Mucosa of stomach (tissue), 1 donor: ENCODE measurements at regions not wholly inside any gene's neighbourhood (a gene's known extent, or its start where the extent isn't known, plus 50 kb on each side); places are given as distances from the start of the nearest gene placed in this dataset.

ENCODE experiments used
- H3K27me3 ChIP-seq: one replicate; pipeline ENCODE4 v1.7.0; 2013; ENCODE audit warnings: mild to moderate bottlenecking, low read length; ENCODE audit not compliant: control insufficient read depth, insufficient read depth
- H3K36me3 ChIP-seq: one replicate; pipeline ENCODE4 v1.7.0; 2013; ENCODE audit warnings: low read length; ENCODE audit not compliant: control insufficient read depth, insufficient read depth
- H3K4me1 ChIP-seq: one replicate; pipeline ENCODE4 v1.7.0; 2013; ENCODE audit warnings: mild to moderate bottlenecking, low read length; ENCODE audit not compliant: control insufficient read depth, insufficient read depth
- H3K4me3 ChIP-seq: one replicate; pipeline ENCODE4 v1.7.0; 2013; ENCODE audit warnings: low read length
- H3K9ac ChIP-seq: one replicate; pipeline ENCODE4 v1.7.0; 2013; ENCODE audit warnings: mild to moderate bottlenecking, low read length, moderate library complexity
- H3K9me3 ChIP-seq: one replicate; pipeline ENCODE4 v1.7.0; 2013; ENCODE audit warnings: mild to moderate bottlenecking, low read length, moderate library complexity; ENCODE audit not compliant: control insufficient read depth
- donor health status: Pancreatic carcinoma.

DNA sequence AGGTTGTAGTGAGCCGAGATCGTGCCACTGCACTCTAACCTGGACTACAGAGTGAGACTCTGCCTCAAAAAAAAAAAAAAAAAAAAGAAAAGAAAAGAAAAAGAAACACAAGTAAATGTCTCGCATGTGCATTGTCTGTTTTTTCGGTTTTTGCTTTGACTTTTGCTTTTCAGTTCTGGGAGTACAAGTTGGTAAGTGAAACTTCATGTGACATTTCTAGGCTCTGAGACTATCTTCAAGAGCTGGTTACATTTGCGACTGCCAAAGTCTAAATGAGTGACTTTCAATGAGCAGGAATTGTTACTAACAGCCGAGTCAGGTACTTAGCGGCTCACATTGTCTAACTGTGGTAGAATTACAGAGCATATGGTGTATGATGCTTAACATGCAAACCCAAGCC is 107.0 kb upstream of the CELF2 start:
- Histone ChIP-seq H3K27me3 (no peaks in the 10 kb centered on the region), H3K9ac (no peak overlapping the region), H3K9me3 (no peaks in the 10 kb centered on the region), H3K36me3 (no peaks in the 10 kb centered on the region), H3K4me3 (no peak overlapping the region), H3K4me1 (no peaks in the 10 kb centered on the region)

DNA sequence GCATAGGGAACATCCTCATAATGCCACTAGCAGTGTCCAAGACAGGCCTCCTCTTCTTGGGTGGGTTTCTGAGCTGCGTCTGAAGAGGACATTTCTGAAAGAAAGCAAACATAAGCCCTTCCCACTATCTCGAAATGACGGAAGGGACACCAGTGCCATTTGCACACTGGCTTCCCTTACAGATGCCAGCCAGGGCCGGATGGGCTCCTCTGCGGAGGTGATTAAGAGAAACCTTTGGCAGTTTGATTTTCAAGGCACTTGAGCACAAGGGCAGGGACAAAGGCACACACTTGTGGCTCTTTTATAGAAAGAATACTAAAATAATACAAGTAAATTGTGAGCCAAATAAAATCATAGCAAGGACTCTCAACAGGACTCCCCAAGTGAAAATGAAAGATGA is 106.6 kb upstream of the CELF2 start:
- Histone ChIP-seq H3K9me3 (no peaks in the 10 kb centered on the region), H3K9ac (no peak overlapping the region), H3K27me3 (no peaks in the 10 kb centered on the region), H3K36me3 (no peaks in the 10 kb centered on the region), H3K4me3 (no peak overlapping the region), H3K4me1 (no peaks in the 10 kb centered on the region)

DNA sequence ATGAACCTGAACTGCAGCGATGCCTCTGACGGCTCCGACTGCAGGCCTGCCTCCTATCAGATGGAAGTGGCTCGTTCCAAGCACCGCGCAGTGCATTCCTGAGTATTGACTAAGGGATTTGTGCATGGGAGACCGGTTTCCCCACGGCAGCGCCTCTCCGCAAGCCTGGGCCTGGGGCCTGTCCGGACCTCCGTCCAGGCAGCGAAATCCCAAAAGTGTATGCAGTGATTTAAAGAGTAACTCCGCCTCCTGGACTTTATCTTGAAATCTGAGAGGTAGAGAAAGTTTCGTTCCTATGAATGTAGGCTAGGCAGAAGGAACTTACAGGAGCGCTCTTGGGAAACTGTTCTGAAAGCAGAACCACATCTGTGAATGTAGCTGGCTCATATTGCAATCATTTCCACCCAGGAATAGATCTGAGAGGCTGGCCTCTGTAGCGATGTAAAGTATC is 106.2 kb upstream of the CELF2 start:
- H3K9me3 ChIP-seq = no peaks in the 10 kb centered on the region
- no peaks in the 10 kb centered on the region for H3K36me3 ChIP-seq
- H3K9ac ChIP-seq = no peak overlapping the region
- no peaks in the 10 kb centered on the region for H3K4me1 ChIP-seq
- H3K27me3 ChIP-seq = no peaks in the 10 kb centered on the region
- no peak overlapping the region for H3K4me3 ChIP-seq

DNA sequence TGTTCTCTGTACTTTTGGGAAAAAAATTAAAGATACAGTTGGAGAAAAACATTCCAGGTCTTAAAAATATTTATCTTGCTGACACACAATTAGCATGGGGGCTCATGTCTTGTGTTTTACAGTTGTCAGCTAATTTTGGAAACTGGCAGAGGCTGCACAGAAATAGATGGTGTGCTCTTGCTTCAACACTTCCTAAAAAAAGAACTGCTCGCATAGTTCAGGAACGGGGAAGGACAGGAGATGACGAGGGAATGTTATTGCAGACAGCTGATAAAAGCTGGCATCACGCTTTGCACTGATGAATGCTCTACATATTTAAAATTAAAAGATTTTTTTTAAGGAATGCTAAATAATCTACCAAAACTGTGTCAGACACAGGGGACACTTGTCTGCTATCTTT is 103.5 kb upstream of the CELF2 start:
- Histone ChIP-seq H3K9me3 (no peaks in the 10 kb centered on the region), H3K4me1 (no peaks in the 10 kb centered on the region), H3K36me3 (no peaks in the 10 kb centered on the region), H3K27me3 (no peaks in the 10 kb centered on the region), H3K9ac (no peak overlapping the region), H3K4me3 (no peak overlapping the region)

DNA sequence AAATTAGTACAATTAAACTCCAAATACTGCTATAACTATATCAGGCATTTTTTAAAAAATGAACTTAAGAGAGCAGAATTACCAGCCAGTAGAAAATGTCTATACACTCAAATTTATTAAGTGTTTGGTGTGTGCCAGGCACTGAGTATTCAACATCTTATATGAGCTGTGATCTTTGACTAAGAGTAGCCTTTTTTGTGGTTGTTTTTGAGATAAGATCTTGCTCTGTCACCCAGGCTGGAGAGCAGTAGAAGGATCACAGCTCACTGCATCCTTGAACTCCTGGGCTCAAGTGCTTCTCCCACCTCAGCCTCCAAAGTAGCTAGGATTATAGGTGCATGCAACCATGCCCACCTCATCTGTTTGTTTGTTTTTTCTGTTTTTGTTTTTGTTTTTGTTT is 102.5 kb upstream of the CELF2 start:
- Histone ChIP-seq H3K36me3 (no peaks in the 10 kb centered on the region), H3K4me1 (no peaks in the 10 kb centered on the region), H3K4me3 (no peak overlapping the region), H3K27me3 (no peaks in the 10 kb centered on the region), H3K9me3 (no peaks in the 10 kb centered on the region), H3K9ac (no peak overlapping the region)

DNA sequence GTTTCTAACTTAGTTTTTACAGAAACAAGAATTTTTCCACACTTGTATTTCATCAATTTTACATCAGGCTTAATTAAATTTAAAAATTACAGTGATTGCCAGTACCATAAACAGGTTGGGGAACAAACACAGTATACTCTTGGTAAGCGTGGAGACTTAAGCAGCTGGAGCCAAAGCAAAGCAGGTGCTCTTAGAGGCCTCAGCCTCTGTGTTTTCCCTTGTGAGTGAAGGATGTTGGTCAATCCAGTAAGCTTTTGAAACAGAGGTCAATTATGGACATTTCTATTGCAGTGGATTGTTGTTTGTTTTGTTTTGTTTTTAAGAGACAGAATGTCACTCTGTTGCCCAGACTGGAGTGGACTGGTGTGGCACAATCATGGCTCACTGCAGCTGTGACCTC is 100.6 kb upstream of the CELF2 start:
- H3K9ac ChIP-seq = no peak overlapping the region
- no peaks in the 10 kb centered on the region for H3K27me3 ChIP-seq
- H3K4me3 ChIP-seq = no peak overlapping the region
- H3K36me3 ChIP-seq = no peaks in the 10 kb centered on the region
- H3K4me1 ChIP-seq = no peaks in the 10 kb centered on the region
- H3K9me3 ChIP-seq = no peaks in the 10 kb centered on the region

DNA sequence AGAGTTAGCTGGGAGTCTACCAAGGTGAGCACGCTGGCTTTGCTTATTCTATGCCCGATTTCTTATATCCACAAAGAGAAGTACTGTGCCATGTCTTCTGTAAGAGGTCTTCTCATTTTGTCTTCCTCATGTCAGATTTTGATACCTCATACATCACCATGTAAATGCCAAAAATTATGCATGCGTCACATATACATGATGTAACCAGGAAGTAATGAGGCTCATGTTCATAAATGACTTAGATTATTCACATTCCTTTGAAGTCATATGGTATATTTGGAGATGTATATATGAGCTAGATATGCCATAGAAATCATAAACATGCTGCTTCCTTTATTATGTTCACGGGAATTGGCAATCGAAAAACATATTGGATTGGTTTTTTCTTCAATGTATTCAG is 97.7 kb upstream of the CELF2 start:
- Histone ChIP-seq H3K4me3 (no peak overlapping the region), H3K4me1 (no peaks in the 10 kb centered on the region), H3K36me3 (no peaks in the 10 kb centered on the region)

DNA sequence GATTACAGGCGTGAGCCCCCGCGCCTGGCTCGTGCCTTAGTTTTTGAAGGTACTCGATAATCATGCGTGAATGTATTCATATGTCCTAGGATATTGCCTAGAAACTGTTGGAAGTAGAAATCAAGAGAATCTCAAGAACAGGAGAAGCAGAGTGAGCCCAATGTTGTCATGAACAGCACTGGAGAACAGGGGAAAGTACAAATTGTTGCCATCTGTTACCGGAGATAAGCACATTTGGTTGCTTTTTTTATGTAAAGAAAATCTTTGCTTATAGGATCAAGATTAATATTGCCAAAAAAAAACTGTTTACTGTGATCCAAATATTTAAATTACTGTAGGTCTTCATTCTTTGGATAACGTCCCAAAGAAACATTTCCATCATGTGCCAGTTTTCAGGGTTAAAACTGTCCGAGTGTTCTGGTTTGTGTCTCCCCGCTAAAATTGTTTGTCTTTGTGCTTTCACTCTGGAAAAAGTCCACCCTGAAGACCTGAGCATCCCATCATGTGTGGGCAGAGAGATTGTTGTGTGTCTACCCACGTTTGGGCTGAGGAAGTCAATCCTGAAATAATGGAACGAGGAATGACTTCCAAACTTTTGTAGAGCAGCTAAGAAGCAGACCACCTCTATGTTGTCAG is 95.7 kb upstream of the CELF2 start:
- H3K9ac ChIP-seq = no peak overlapping the region

More for the DNA sequence above, 97.7 kb upstream of the CELF2 start:
- Histone ChIP-seq H3K9me3 (no peaks in the 10 kb centered on the region), H3K27me3 (no peaks in the 10 kb centered on the region), H3K9ac (no peak overlapping the region)

DNA sequence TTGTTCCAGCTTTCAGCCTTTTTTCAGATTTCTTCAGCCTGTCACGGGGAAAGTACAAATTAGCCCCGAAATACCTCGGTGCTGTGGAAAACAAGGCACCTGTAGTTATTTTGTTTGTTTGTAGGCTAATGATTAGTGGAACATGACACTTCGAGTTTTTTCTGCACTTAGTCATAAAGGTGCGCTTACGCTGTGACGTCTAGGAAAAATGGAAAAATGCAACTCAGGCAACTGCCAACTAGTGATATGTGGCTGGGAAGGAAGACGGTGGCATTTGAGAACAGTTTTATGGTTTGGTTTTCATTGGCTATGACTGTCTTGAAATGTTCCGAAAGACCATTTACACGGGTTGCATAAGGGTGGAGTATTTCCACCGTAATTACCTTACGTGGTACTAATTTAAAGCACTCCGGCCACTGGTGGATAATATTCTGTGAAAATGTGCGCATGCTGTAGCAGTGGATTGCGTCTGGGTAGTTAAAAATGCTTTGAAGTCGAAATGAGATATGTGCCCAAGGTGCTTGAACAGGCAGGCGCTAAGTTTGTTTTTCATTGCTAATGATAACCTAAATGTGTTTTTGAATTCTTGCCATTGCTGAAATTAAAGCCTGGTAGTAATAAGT is 94.5 kb upstream of the CELF2 start:
- Histone ChIP-seq H3K9ac (no peak overlapping the region), H3K27me3 (no peaks in the 10 kb centered on the region), H3K36me3 (no peaks in the 10 kb centered on the region), H3K9me3 (no peaks in the 10 kb centered on the region), H3K4me1 (no peaks in the 10 kb centered on the region), H3K4me3 (no peak overlapping the region)

More for the DNA sequence above, 95.7 kb upstream of the CELF2 start:
- Histone ChIP-seq H3K9me3 (no peaks in the 10 kb centered on the region), H3K27me3 (no peaks in the 10 kb centered on the region), H3K36me3 (no peaks in the 10 kb centered on the region), H3K4me1 (no peaks in the 10 kb centered on the region), H3K4me3 (no peak overlapping the region)

DNA sequence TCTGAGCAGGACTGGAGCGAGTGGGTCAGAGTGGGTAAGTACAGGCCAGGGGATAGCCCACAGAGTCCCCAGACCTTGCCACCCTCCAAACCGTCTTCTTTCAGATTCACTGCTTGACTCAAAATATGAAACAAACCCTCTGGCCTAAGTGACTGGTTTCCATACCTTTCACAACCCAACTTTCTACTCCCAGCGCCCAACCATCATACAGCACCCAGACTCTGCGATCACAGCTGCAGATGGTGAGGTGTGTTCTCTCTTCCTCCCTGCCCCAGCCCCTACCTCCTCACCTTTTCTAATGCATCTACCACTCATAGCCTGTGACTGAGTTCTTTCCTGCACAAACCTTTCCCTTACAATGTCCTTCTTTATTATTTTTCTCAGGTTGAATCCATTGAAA is 92.0 kb upstream of the CELF2 start:
- Histone ChIP-seq H3K4me1 (no peaks in the 10 kb centered on the region), H3K4me3 (no peak overlapping the region), H3K9me3 (no peaks in the 10 kb centered on the region), H3K9ac (no peak overlapping the region), H3K36me3 (no peaks in the 10 kb centered on the region), H3K27me3 (no peaks in the 10 kb centered on the region)

DNA sequence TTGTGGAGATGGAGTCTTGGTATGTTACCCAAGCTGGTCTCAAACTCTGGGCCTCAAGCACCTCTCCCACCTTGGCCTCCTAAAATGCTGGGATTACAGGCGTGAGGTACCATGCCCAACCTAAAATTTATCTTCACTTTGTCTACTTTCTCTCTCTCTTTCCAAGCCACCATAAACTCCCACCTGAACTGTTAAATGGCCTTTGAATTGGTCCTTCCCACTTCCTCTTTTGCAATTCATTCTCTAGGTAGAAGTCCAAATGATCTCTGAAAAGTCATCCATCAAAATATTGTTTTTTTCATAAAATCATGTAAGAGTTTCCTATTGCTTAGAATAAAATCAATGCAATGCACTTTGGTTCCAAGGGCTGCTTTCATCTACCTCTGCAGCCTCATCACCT is 90.1 kb upstream of the CELF2 start:
- Histone ChIP-seq H3K4me3 (no peak overlapping the region), H3K9ac (no peak overlapping the region), H3K4me1 (no peaks in the 10 kb centered on the region), H3K27me3 (no peaks in the 10 kb centered on the region), H3K36me3 (no peaks in the 10 kb centered on the region), H3K9me3 (no peaks in the 10 kb centered on the region)

DNA sequence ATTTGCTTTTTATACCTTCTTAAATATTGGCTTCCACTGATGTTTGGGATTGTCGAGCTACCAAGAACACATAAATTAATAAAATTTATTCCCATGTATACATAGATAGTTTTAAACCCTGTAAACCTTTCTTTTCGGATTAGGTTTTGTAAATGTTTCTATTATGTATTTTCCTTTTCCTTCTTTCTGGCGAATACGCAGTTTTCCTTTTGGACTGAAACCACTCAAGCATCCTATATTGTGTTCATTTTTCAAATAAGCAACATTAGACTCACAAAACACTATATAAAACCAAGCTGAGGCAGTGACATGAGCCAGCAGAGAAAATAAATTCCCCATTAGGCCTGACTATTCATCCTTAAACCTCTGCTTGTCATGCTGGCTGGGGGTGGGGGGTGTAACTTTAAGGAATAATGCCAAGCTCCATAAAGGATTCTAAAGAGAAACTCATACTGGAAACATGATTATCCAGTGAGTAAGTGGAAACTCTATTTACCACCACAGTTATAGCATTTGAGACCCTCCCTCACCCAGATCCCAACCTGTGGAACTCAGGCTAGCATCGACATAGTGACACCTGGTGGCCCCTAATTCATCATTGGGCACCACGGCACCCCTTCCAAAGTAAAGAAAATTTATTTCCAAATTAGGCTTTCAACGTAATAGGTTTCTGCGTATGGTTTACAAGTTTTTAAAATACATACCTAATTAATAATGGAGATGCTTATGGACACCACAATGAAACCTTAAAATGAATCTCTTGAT is 86.5 kb upstream of the CELF2 start:
- no peaks in the 10 kb centered on the region for H3K36me3 ChIP-seq
- no peaks in the 10 kb centered on the region for H3K9me3 ChIP-seq
- no peaks in the 10 kb centered on the region for H3K27me3 ChIP-seq
- H3K9ac ChIP-seq = no peak overlapping the region
- no peak overlapping the region for H3K4me3 ChIP-seq
- no peaks in the 10 kb centered on the region for H3K4me1 ChIP-seq
